SK-N-SH treated with all-trans-retinoic acid at 6 μM for 48 hours (cell line): ENCODE measurements at regions not wholly inside any gene's neighbourhood (a gene's known extent, or its start where the extent isn't known, plus 50 kb on each side); places are given as distances from the start of the nearest gene placed in this dataset.

Source experiments
- ATAC-seq: fragments of 200-7000 bp; cut with Tn5 transposase; 3 replicates; pipeline ENCODE4 v1.9.1; 2020; ENCODE audit warnings: mild to moderate bottlenecking, moderate library complexity
- ARNTL ChIP-seq: fragments of 450-650 bp; formaldehyde crosslinking; IDR thresholded peaks from 2 replicates; pipeline ENCODE4 v1.5.0; 2020; ENCODE audit warnings: low read depth, mild to moderate bottlenecking, moderate library complexity, borderline replicate concordance
- BACH2 ChIP-seq: fragments of 250-450 bp; sonication (Bioruptor Pico); IDR thresholded peaks from 2 replicates; pipeline ENCODE4 v1.9.0; 2021; ENCODE audit warnings: mild to moderate bottlenecking, borderline replicate concordance
- CSDC2 ChIP-seq: fragments of 250-450 bp; sonication (Bioruptor Pico); IDR thresholded peaks from 2 replicates; pipeline ENCODE4 v1.5.0; 2020; ENCODE audit warnings: mild to moderate bottlenecking, moderate library complexity
- GLIS3 ChIP-seq: fragments of 250-450 bp; sonication (Bioruptor Pico); IDR thresholded peaks from 2 replicates; pipeline ENCODE4 v1.5.0; 2020; ENCODE audit warnings: mild to moderate bottlenecking, moderate library complexity
- ISL1 ChIP-seq: fragments of 250-450 bp; sonication (Bioruptor Pico); IDR thresholded peaks from 2 replicates; pipeline ENCODE4 v2.1.2; 2022; ENCODE audit warnings: mild to moderate bottlenecking, moderate library complexity
- PPARA ChIP-seq: fragments of 250-450 bp; sonication (Bioruptor Pico); IDR thresholded peaks from 2 replicates; pipeline ENCODE4 v1.5.0; 2020; ENCODE audit warnings: mild to moderate bottlenecking, borderline replicate concordance
- RARB ChIP-seq: fragments of 250-450 bp; sonication (Bioruptor Pico); IDR thresholded peaks from 2 replicates; pipeline ENCODE4 v1.8.0; 2021; ENCODE audit warnings: mild to moderate bottlenecking, moderate library complexity
- SNAI2 ChIP-seq: fragments of 250-450 bp; sonication (Bioruptor Pico); IDR thresholded peaks from 2 replicates; pipeline ENCODE4 v1.5.0; 2020; ENCODE audit warnings: mild to moderate bottlenecking, moderate library complexity
- TOX ChIP-seq: fragments of 250-450 bp; sonication (Bioruptor Pico); IDR thresholded peaks from 2 replicates; pipeline ENCODE4 v1.8.0; 2021; ENCODE audit warnings: mild to moderate bottlenecking, moderate library complexity, borderline replicate concordance
- ZC3H10 ChIP-seq: fragments of 250-450 bp; sonication (Bioruptor Pico); IDR thresholded peaks from 2 replicates; pipeline ENCODE4 v1.5.1; 2021; ENCODE audit warnings: mild to moderate bottlenecking, moderate library complexity
- ZFP3 ChIP-seq: fragments of 250-450 bp; sonication (Bioruptor Pico); IDR thresholded peaks from 2 replicates; pipeline ENCODE4 v1.5.0; 2020; ENCODE audit warnings: mild to moderate bottlenecking, moderate library complexity
- ZFP30 ChIP-seq: fragments of 450-650 bp; formaldehyde crosslinking; IDR thresholded peaks from 2 replicates; pipeline ENCODE4 v1.5.0; 2022; ENCODE audit warnings: mild to moderate bottlenecking, moderate library complexity
- ZNF565 ChIP-seq: fragments of 450-650 bp; formaldehyde crosslinking; conservative IDR thresholded peaks from 2 replicates; pipeline ENCODE4 v1.5.0; 2020; ENCODE audit warnings: low read depth, mild to moderate bottlenecking, moderate library complexity
- ZNF70 ChIP-seq: fragments of 450-650 bp; formaldehyde crosslinking; IDR thresholded peaks from 2 replicates; pipeline ENCODE4 v1.5.0; 2020; ENCODE audit warnings: mild to moderate bottlenecking, moderate library complexity
- ZNF8 ChIP-seq: fragments of 450-650 bp; formaldehyde crosslinking; IDR thresholded peaks from 2 replicates; pipeline ENCODE4 v1.5.0; 2020; ENCODE audit warnings: mild to moderate bottlenecking, moderate library complexity
- TF ChIP-seq, protein P1 (sequence below): fragments of 250-450 bp; sonication (Bioruptor Pico); IDR thresholded peaks from 2 replicates; pipeline ENCODE4 v1.5.1; 2021; ENCODE audit warnings: mild to moderate bottlenecking, moderate library complexity
- TF ChIP-seq, protein P2 (sequence below): fragments of 250-450 bp; sonication (Bioruptor Pico); IDR thresholded peaks from 2 replicates; pipeline ENCODE4 v1.5.0; 2020; ENCODE audit warnings: mild to moderate bottlenecking, moderate library complexity
- TF ChIP-seq, protein P3 (sequence below): fragments of 250-450 bp; sonication (Bioruptor Pico); IDR thresholded peaks from 2 replicates; pipeline ENCODE4 v1.5.1; 2020; ENCODE audit warnings: low read depth, mild to moderate bottlenecking, moderate library complexity
- TF ChIP-seq, protein P4 (sequence below): fragments of 250-450 bp; sonication (Bioruptor Pico); IDR thresholded peaks from 2 replicates; pipeline ENCODE4 v1.8.0; 2020; ENCODE audit warnings: mild to moderate bottlenecking, moderate library complexity, borderline replicate concordance
- TF ChIP-seq, protein P5 (sequence below): fragments of 250-450 bp; sonication (Bioruptor Pico); IDR thresholded peaks from 2 replicates; pipeline ENCODE4 v1.8.0; 2021; ENCODE audit warnings: low read depth, mild to moderate bottlenecking, moderate library complexity, borderline replicate concordance

DNA sequence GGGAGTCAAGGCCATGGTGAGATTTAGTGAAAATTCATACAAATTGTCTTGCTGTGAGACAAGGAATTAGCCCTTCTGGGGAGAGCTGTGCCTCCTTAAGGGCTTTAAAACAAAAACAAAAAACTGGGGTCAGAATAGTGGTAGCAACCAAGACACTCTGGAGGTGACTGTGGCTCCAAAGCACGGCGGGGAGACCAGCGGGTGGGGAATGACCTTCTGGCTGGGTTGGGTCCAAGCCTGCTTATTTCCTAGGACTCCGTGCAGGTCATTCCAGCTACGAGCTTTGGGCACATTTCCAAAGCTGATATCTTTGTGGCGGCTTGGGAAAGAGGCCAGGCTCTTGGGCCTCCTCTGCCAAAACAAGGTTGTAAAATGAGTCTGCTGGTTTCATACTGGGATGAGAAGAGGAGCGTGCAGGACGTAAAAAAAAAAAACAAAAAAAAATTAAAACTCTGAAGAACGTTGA, 348.3 kb downstream of the UQCRFS1 start:
- ATAC-seq: no peak
- no peak for TF ChIP-seq ZNF70 (CRISPR knock-in tag)
- no peak for TF ChIP-seq BACH2 (CRISPR knock-in tag)
- TF ChIP-seq ARNTL: no peak
- no peak for TF ChIP-seq RARB (CRISPR knock-in tag)
- TF ChIP-seq, protein P1, sequence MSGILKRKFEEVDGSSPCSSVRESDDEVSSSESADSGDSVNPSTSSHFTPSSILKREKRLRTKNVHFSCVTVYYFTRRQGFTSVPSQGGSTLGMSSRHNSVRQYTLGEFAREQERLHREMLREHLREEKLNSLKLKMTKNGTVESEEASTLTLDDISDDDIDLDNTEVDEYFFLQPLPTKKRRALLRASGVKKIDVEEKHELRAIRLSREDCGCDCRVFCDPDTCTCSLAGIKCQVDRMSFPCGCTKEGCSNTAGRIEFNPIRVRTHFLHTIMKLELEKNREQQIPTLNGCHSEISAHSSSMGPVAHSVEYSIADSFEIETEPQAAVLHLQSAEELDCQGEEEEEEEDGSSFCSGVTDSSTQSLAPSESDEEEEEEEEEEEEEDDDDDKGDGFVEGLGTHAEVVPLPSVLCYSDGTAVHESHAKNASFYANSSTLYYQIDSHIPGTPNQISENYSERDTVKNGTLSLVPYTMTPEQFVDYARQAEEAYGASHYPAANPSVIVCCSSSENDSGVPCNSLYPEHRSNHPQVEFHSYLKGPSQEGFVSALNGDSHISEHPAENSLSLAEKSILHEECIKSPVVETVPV (CRISPR knock-in tag): no peak
- no peak for TF ChIP-seq TOX
- no peak for TF ChIP-seq ZNF8 (CRISPR knock-in tag)
- no peak for TF ChIP-seq ZFP30 (CRISPR knock-in tag)
- TF ChIP-seq ZFP3: no peak
- TF ChIP-seq, protein P2, sequence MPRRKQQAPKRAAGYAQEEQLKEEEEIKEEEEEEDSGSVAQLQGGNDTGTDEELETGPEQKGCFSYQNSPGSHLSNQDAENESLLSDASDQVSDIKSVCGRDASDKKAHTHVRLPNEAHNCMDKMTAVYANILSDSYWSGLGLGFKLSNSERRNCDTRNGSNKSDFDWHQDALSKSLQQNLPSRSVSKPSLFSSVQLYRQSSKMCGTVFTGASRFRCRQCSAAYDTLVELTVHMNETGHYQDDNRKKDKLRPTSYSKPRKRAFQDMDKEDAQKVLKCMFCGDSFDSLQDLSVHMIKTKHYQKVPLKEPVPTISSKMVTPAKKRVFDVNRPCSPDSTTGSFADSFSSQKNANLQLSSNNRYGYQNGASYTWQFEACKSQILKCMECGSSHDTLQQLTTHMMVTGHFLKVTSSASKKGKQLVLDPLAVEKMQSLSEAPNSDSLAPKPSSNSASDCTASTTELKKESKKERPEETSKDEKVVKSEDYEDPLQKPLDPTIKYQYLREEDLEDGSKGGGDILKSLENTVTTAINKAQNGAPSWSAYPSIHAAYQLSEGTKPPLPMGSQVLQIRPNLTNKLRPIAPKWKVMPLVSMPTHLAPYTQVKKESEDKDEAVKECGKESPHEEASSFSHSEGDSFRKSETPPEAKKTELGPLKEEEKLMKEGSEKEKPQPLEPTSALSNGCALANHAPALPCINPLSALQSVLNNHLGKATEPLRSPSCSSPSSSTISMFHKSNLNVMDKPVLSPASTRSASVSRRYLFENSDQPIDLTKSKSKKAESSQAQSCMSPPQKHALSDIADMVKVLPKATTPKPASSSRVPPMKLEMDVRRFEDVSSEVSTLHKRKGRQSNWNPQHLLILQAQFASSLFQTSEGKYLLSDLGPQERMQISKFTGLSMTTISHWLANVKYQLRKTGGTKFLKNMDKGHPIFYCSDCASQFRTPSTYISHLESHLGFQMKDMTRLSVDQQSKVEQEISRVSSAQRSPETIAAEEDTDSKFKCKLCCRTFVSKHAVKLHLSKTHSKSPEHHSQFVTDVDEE (CRISPR knock-in tag): no peak
- no peak for TF ChIP-seq GLIS3
- TF ChIP-seq, protein P3, sequence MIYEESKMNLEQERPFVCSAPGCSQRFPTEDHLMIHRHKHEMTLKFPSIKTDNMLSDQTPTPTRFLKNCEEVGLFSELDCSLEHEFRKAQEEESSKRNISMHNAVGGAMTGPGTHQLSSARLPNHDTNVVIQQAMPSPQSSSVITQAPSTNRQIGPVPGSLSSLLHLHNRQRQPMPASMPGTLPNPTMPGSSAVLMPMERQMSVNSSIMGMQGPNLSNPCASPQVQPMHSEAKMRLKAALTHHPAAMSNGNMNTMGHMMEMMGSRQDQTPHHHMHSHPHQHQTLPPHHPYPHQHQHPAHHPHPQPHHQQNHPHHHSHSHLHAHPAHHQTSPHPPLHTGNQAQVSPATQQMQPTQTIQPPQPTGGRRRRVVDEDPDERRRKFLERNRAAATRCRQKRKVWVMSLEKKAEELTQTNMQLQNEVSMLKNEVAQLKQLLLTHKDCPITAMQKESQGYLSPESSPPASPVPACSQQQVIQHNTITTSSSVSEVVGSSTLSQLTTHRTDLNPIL: no peak
- TF ChIP-seq, protein P4, sequence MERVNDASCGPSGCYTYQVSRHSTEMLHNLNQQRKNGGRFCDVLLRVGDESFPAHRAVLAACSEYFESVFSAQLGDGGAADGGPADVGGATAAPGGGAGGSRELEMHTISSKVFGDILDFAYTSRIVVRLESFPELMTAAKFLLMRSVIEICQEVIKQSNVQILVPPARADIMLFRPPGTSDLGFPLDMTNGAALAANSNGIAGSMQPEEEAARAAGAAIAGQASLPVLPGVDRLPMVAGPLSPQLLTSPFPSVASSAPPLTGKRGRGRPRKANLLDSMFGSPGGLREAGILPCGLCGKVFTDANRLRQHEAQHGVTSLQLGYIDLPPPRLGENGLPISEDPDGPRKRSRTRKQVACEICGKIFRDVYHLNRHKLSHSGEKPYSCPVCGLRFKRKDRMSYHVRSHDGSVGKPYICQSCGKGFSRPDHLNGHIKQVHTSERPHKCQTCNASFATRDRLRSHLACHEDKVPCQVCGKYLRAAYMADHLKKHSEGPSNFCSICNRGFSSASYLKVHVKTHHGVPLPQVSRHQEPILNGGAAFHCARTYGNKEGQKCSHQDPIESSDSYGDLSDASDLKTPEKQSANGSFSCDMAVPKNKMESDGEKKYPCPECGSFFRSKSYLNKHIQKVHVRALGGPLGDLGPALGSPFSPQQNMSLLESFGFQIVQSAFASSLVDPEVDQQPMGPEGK: no peak
- no peak for TF ChIP-seq ZNF565

DNA sequence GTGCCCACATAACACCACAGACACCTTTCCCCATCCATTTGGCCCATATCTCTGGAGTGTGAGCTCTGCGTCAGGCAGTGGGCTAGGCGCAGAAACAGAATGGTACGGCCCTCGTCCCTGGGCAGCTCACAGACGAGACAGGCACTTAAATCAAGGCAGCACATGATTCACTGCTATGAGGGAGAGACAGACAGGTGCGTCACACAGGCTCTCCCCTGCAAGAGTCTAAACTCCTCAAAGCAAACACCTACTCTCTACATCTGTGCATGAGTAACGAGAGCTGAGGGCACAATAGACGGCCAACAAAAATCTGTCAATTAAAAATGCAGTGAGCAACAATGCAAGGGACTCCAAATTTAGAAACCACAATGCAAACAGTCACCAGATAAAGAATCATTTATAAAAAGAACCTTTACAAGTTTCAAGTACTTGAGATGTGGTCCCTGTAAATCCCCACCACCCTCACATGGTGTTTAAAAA, 348.9 kb downstream of the UQCRFS1 start:
- no peak for TF ChIP-seq ZNF565
- TF ChIP-seq, protein P4: no peak
- no peak for TF ChIP-seq BACH2 (CRISPR knock-in tag)
- no peak for ATAC-seq

DNA sequence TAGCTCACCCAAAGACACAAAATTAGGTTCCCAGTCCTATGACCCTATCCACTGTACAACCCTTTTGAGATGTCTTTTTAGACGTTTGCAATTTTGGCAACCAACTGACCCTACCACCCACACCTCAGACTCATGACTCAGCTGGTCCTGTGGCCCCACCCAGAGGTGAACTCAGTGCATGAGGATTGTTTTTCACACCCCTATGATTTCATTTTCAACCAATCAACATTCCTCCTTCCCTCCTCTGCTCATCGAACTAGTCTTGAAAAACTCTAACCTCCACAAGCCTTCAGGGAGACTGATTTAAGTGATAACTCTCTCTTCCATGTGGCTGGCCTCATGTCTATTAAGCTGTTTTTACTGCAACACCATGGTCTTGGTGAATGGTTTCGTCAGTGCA, 350.7 kb downstream of the UQCRFS1 start:
- no peak for ATAC-seq
- TF ChIP-seq, protein P2 (CRISPR knock-in tag): no peak
- no peak for TF ChIP-seq ZC3H10 (CRISPR knock-in tag)
- no peak for TF ChIP-seq TOX
- TF ChIP-seq PPARA (CRISPR knock-in tag): no peak
- TF ChIP-seq ZNF565: no peak
- TF ChIP-seq SNAI2 (CRISPR knock-in tag): no peak
- TF ChIP-seq ISL1 (CRISPR knock-in tag): no peak
- TF ChIP-seq, protein P4: no peak
- TF ChIP-seq, protein P1 (CRISPR knock-in tag): no peak
- TF ChIP-seq CSDC2 (CRISPR knock-in tag): no peak
- TF ChIP-seq, protein P5, sequence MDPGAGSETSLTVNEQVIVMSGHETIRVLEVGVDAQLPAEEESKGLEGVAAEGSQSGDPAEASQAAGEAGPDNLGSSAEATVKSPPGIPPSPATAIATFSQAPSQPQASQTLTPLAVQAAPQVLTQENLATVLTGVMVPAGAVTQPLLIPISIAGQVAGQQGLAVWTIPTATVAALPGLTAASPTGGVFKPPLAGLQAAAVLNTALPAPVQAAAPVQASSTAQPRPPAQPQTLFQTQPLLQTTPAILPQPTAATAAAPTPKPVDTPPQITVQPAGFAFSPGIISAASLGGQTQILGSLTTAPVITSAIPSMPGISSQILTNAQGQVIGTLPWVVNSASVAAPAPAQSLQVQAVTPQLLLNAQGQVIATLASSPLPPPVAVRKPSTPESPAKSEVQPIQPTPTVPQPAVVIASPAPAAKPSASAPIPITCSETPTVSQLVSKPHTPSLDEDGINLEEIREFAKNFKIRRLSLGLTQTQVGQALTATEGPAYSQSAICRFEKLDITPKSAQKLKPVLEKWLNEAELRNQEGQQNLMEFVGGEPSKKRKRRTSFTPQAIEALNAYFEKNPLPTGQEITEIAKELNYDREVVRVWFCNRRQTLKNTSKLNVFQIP (CRISPR knock-in tag): no peak
